Heart left ventricle (tissue), 13 donors: ENCODE measurements at regions not wholly inside any gene's neighbourhood (a gene's known extent, or its start where the extent isn't known, plus 50 kb on each side); places are given as distances from the start of the nearest gene placed in this dataset.

ENCODE experiments used
- CTCF ChIP-seq, 12 donors: fragments of 200-600 bp; sonication (generic) in 4 of 12; IDR thresholded peaks; one replicate each; pipeline versions ENCODE4 v1.5.0 to v1.8.0; 2018 to 2022; ENCODE audit warnings: antibody characterized with exemption in 12 of 12, mild to moderate bottlenecking in 5 of 12
- POLR2A ChIP-seq, 2 donors: fragments of 450-650 bp; IDR thresholded peaks; one replicate each; pipeline ENCODE4 v1.6.1; 2017; ENCODE audit warnings: antibody characterized with exemption in 2 of 2, mild to moderate bottlenecking in 2 of 2, moderate library complexity in 2 of 2
- donor health status: ischemic (EF 13 %, LVEDD 7.1; RV severe dilation, severe dysfunction).
- donor health status: DM: no; HTN: yes; CAD: no.
- donor health status: DM: no; HTN: no; CAD: no.
- donor health status: ischemic (EF 25% LVEDD 6.9; RV normal size, moderate dysfunction).
- donor health status: ischemic (EF 25% LVEDD 5.7; RV mildly dilated, moderate dysfunction).
- donor health status: ischemic (EF 35%, LVEDD 5.7; RV mildly dilated, moderate dysfunction).
- donor health status: nonischemic (EF 11% LVEDD 7.7; RV severe dilation, severe dysfunction).
- donor health status: DM: yes; HTN: yes; CAD: no.
- donor health status: PGD.
- donor health status: ischemic (EF 29% LVEDD 5.4; RV normal size, mild dysfunction).
- donor health status: nonischemic (EF 23%, LVEDD 6.1; RV moderate dilation, normal function).

GRCh38 chr1:191343816-191344215, 814.4 kb upstream of the RGS18 start:
- TF ChIP-seq CTCF (IDR thresholded peaks at IDR 0.05), result no peak
- no peak for TF ChIP-seq POLR2A (IDR thresholded peaks at IDR 0.05)
